GM12865 (cell line): ENCODE measurements at regions not wholly inside any gene's neighbourhood (a gene's known extent, or its start where the extent isn't known, plus 50 kb on each side); places are given as distances from the start of the nearest gene placed in this dataset.

Experiments
- DNase-seq: peaks from one replicate; pipeline ENCODE4 v3.0.0; 2010; ENCODE audit warnings: low read depth
- H3K4me3 ChIP-seq: 2 replicates; pipeline ENCODE4 v1.5.1; 2011; ENCODE audit warnings: mild to moderate bottlenecking, low read depth, low read length, control low read depth
- CTCF ChIP-seq: IDR thresholded peaks from 2 replicates; pipeline ENCODE4 v1.5.1; 2011; ENCODE audit warnings: low read length, control low read depth, low read depth, inconsistent platforms; ENCODE audit not compliant: insufficient read depth; ENCODE audit errors: missing control alignments

- H3K4me3 ChIP-seq: no peak overlapping the region
- DNase-seq: no peak
- no peak for TF ChIP-seq CTCF
Measured at GRCh38 chr13:105567951-105568525, 967.4 kb downstream of the EFNB2 start.

DNA sequence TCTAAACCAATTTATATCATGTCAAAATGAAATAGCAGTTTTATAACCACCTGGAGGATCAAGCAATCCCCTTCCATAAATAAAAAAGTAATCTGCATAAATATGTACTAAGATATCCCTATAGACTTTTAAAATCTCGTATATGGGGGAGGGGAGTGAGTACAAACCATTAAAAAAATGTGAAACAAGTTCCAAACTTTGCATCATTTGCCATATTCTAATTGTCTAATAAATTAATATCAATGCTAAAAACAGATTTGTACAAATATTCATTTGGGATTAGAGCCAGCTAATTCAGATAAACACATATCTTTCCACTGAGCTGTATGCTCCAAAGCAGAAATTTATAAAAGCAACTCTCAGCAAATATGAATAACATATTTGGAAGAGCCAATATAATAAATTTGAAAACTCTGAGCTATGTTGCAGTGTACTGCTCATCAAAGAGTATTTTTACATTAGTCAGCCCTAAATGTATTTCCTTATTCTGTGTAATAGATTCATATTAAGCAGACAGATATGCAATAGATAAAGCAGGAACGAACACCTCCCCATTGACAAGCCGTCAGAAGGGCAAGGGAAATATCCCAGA, 970.2 kb downstream of the EFNB2 start:
- TF ChIP-seq CTCF: no peak
- no peak overlapping the region for H3K4me3 ChIP-seq
- no peak for DNase-seq

- no peak for DNase-seq
- H3K4me3 ChIP-seq: no peak overlapping the region
- no peak for TF ChIP-seq CTCF
Measured at GRCh38 chr13:105552078-105552477, 983.4 kb downstream of the EFNB2 start.

DNA sequence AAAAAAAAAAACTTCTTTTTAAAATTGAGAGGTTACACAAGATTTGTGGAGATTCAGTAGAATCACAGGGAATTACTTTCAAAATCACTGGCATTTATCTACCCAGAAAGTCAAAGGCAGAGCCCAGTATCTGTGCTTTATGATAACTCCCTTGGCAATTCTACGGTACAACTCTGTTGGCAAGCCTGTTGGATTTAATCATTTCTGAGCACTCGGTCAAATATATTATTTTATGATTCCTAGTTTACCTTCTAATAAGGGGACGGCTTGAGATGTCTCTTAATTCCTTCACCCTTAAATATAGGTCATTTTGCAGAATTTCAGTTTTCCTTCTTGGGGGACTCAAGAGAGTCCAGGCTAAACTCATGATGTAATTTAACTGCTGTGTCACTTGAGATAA, 987.6 kb downstream of the EFNB2 start:
- no peak for TF ChIP-seq CTCF
- DNase-seq: no peak
- no peak overlapping the region for H3K4me3 ChIP-seq

DNA sequence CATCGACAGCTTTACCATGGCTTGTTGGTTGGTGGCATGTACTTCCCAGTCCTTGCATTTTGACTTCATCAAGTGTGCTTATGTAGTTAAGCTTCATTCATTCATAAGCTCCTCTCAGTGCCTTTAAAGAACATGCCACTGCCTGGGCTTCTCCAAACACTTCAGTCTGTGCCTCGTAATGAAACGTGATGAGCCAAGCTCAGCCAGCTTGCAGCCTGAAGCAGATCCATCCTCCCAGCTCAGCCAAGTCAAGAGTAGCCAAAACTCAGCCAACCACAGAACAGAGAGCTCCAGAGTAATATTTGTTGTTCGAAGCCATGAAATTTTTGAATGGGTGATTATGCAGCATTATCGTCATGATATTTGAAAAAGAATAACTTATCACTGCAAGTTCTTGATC, 989.7 kb downstream of the EFNB2 start:
- no peak for DNase-seq
- H3K4me3 ChIP-seq: no peak overlapping the region
- no peak for TF ChIP-seq CTCF

DNA sequence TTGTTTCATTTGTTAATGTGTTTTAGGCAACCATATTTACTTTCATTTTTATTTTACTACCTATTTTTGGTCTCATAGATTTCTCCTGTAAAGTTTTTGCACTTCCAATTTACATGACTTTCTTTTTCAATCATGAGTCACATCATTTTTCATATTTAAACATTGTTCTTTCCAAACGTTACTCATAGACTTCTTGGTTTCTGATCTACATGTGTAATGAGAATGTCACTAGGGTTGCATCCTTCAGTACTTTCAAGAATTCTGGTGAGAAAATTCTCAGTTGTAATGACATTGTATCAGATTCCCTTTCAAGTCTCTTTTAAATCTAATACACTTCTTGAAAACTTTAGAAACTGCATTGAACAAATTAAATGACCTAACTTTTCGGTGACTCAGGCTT, 991.7 kb downstream of the EFNB2 start:
- no peak overlapping the region for H3K4me3 ChIP-seq
- TF ChIP-seq CTCF: no peak

DNA sequence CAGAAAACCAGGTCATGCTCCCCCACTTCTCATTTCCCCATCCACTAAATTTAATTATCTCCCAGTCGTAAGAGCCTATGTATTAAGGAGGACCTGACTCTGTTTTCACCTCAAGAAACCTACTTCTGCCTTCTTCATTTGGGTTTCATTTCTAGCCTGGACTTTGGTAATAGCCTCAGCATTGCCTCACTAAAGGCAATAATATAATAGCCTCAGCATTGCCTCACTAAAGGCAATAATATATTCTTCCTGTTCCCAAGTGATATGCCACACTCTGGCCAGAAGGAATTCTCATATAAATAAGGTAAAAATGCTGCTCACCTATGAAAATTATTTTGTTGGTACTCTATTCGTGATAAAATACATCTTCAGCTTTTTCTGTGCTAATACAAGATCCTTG, 993.9 kb downstream of the EFNB2 start:
- H3K4me3 ChIP-seq: no peak overlapping the region
- DNase-seq: no peak
- no peak for TF ChIP-seq CTCF

More for the DNA sequence above, 991.7 kb downstream of the EFNB2 start:
- DNase-seq: peak; percentile 1
